T47D (cell line): ENCODE measurements at regions not wholly inside any gene's neighbourhood (a gene's known extent, or its start where the extent isn't known, plus 50 kb on each side); places are given as distances from the start of the nearest gene placed in this dataset.
"Not testable (repeated sequence)": the region's sequence is repeated elsewhere in the genome, so short reads cannot be mapped to it uniquely, and the experiment has no call there.

Experiments used
- DNase-seq, 2 experiments: peaks; one replicate each; pipeline versions ENCODE4 v3.0.0 to v3.0.0-alpha.2; 2011 to 2012; ENCODE audit warnings: low read depth in 1 of 2, low spot score in 1 of 2
- JUND ChIP-seq: IDR thresholded peaks from 2 replicates; pipeline ENCODE4 v1.6.1; 2012; ENCODE audit warnings: low read depth
- in situ Hi-C: cut with HindIII; loops from 2 replicates; pipeline ENCODE4 v1.10.0; 2016; ENCODE audit warnings: low sequenced_read_pairs, low pct_unique_long_range_greater_than_20kb

GRCh38 chr6:12490904-12491571, 200.9 kb downstream of the EDN1 start:
- peak in 1 of 2 experiments; percentile 74 for DNase-seq
- in situ Hi-C loops = no loop called here
- TF ChIP-seq JUND = no peak

- in situ Hi-C loops = not testable (repeated sequence)
Measured at GRCh38 chr6:12492929-12493328, 202.8 kb downstream of the EDN1 start.

GRCh38 chr6:12493446-12493845, 203.3 kb downstream of the EDN1 start:
- in situ Hi-C loops = no loop called here
- peak in 1 of 2 experiments; percentile 53 for DNase-seq
- TF ChIP-seq JUND = 0 out of 2 replicates have a peak, but pooled peaks have one; percentile 36

More at GRCh38 chr6:12492929-12493328, 202.8 kb downstream of the EDN1 start:
- DNase-seq = not testable (repeated sequence)

- in situ Hi-C loops = no loop called here
- TF ChIP-seq JUND = no peak
- DNase-seq = no peak
Measured at GRCh38 chr6:12494161-12494560, 204.0 kb downstream of the EDN1 start.

GRCh38 chr6:12501990-12502389, 211.8 kb downstream of the EDN1 start:
- in situ Hi-C loops = no loop called here
- no peak for DNase-seq
- no peak for TF ChIP-seq JUND

- in situ Hi-C loops = no loop called here
- no peak for TF ChIP-seq JUND
- peak in 1 of 2 experiments; percentile 66 for DNase-seq
Measured at GRCh38 chr6:12504325-12504966, 212.1 kb upstream of the PHACTR1 start.

GRCh38 chr6:12505486-12505885, 211.1 kb upstream of the PHACTR1 start:
- in situ Hi-C loops = no loop called here
- no peak for DNase-seq

GRCh38 chr6:12506159-12506558, 210.4 kb upstream of the PHACTR1 start:
- in situ Hi-C loops = no loop called here
- TF ChIP-seq JUND = no peak
- DNase-seq = no peak

More at GRCh38 chr6:12505486-12505885, 211.1 kb upstream of the PHACTR1 start:
- no peak for TF ChIP-seq JUND

- DNase-seq = no peak
- in situ Hi-C loops = no loop called here
- TF ChIP-seq JUND = no peak
Measured at GRCh38 chr6:12507636-12508035, 208.9 kb upstream of the PHACTR1 start.

- TF ChIP-seq JUND = no peak
- DNase-seq = no peak
- in situ Hi-C loops = no loop called here
Measured at GRCh38 chr6:12508553-12508952, 208.0 kb upstream of the PHACTR1 start.

- TF ChIP-seq JUND = no peak
- in situ Hi-C loops = no loop called here
- DNase-seq = no peak
Measured at GRCh38 chr6:12509060-12509459, 207.5 kb upstream of the PHACTR1 start.

- in situ Hi-C loops = no loop called here
- no peak for DNase-seq
- TF ChIP-seq JUND = no peak
Measured at GRCh38 chr6:12516070-12516469, 200.5 kb upstream of the PHACTR1 start.

- TF ChIP-seq JUND = no peak
- in situ Hi-C loops = no loop called here
- no peak for DNase-seq
Measured at GRCh38 chr6:12522347-12522746, 194.2 kb upstream of the PHACTR1 start.

GRCh38 chr6:12523726-12524125, 192.8 kb upstream of the PHACTR1 start:
- in situ Hi-C loops = no loop called here
- no peak for TF ChIP-seq JUND

More at GRCh38 chr6:12523726-12524125, 192.8 kb upstream of the PHACTR1 start:
- DNase-seq = no peak
